Hindlimb muscle (tissue), 1 donor: ENCODE measurements at regions not wholly inside any gene's neighbourhood (a gene's known extent, or its start where the extent isn't known, plus 50 kb on each side); places are given as distances from the start of the nearest gene placed in this dataset.
A peak's percentile ranks its signal among the peaks of the same experiment; 100 is the strongest.
"Not testable (repeated sequence)": the region's sequence is repeated elsewhere in the genome, so short reads cannot be mapped to it uniquely, and the experiment has no call there.

Experiments
- DNase-seq: peaks from one replicate; pipeline ENCODE4 v3.0.0-alpha.2; 2013

DNA sequence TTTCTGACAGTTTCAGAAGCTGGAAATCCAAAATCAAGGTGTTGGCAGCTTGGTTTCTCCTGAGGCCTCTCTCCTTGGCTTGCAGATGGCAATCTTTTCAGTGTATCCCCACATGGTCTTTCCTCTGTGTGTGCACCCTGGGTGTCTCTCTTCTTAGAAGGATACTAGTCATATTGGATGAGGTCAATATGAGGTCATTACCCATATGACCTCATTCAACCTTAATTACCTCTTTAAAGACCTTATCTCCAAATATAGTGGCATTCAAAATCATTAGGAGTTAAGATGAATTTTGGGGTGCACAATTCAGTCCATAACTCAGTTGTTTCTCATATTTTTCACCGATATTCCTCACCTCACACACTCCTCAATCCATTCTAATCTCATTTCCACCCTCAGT, 92.4 kb upstream of the TGM3 start:
- no peak for DNase-seq

DNA sequence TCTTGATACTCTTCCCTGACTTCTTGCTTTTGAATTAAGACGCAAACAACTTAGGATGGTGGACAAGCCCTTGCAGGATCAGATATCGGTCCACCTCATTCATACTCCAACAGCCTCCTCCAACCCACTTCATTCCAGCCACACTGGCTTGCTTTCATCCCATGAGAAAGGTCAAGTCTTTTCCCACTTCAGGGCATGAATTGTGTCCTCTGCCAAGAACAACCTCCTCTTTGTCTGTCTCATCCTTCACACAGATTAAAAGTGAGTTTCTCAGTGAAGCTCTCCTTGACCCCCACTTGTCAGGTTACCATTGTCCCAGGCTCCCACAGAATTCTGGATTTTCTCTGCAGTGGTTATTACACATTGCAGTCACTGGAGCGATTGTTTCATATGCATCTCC, 91.8 kb upstream of the TGM3 start:
- DNase-seq = no peak

DNA sequence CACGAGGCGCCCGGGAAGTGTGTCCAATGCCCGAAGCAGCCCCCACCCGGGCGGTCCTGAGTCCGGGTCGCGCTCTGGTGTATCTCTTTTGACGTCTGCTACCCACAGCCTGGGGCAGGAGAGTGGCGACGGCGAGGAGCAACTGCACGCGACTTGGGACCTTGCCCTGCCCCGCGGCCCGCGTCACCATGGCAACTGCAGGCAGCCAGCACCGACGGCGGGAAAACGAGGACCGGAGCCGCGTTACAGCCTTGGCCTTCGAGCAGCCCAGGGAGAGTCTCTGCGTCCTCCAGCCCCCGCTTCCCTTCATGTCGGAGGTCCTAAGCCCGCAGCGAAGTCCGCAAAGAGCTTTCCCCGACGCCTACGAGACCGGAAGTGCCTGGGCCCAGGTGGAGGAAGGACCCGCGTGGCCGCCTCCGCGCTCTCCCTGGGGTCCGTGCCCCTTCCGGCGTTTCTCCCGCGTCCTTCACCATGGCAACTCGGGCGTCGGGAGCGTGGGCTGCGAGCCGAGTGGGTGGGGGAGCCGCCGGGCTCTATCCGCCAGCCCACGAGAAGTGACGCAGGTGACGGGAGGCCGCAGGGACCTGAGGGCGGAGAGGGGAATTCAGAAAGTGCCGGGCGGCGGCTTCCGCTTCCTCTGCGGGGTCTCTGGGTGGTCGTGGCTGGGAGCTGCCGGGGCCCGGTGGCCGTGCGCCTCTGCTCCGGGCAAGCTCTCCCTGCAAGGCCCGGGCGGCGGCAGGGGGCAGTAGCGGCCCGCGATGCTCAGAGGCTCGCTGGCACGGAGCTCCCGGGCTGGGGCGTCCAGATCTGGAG, 88.6 kb upstream of the TGM3 start:
- peak; percentile 77 for DNase-seq

DNA sequence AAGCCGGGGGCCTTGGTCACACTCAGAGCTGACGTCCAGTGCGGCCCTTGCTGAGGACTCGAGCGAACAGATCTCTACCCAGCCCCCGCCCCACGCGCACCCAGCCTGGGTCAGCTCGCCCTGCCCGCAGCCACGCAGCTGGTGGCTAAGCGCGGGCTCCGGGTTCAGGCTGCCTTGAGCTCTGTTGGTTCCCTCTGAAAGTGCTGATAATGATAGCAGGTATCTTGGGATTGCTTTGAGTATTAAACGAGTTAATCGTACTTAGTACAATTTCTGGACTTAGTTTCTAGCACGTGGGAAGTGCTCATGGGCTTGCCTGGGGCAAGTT, 88.1 kb upstream of the TGM3 start:
- DNase-seq = no peak

DNA sequence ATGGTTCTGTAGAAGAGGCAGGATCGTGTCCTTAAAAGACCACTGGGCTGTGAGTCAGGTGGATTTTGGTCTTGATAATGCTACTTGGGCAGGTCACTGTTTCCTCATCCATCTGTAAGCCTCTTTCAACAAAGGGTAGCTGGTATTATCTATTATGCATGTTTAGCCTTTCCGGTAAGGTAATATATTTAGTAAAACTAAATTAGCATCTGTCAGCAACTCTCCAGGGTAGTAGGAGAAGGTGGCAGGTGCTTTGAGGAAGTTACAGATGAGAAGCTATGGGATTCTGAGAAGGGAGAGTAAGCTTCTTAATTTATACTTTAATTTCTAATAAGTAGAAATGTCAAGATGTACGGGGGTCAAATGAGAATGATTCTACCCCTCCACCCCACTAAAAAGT, 86.9 kb upstream of the TGM3 start:
- no peak for DNase-seq

DNA sequence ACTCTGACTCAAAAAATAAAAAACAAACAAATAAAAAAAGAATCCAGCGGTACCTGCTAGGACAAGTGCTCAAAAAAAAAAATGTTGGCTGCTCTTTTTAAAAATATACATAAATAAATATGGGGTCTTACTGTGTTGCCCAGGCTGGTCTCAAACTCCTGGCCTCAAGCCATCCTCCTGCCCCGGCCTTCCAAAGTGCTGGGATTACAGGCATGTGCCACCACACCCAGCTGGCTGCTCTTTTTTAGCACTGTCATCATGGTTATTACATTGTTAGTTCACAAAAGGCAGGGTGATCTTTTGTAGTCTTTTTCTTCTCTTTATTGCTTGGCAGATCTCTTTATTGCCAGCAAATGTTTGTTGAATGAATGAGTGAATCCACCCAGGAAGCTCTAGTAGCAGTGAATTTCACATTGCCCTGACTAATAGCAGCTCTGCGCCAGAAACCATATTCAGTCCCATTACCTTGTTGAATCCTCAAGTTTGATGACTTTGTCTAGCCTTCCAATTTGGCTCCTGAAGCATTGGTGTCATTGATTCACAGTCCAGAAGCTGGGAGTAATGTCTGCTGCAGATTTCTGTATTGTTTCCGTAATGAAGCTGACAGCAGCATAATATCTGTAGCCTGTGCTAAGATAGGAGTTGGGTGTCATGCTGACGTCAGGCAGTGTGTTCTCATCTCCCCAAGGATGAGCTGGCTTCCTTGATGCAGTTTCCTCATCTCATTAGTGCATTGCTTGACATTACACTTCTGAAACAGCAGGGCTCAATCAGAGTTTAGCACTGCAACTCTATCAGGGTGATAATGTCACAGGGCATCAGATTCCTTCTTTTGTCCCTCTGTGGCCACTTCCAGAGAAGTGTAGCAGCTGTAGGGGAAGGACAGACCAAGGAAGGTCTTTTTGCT, 84.9 kb upstream of the TGM3 start:
- DNase-seq = peak; percentile 33

DNA sequence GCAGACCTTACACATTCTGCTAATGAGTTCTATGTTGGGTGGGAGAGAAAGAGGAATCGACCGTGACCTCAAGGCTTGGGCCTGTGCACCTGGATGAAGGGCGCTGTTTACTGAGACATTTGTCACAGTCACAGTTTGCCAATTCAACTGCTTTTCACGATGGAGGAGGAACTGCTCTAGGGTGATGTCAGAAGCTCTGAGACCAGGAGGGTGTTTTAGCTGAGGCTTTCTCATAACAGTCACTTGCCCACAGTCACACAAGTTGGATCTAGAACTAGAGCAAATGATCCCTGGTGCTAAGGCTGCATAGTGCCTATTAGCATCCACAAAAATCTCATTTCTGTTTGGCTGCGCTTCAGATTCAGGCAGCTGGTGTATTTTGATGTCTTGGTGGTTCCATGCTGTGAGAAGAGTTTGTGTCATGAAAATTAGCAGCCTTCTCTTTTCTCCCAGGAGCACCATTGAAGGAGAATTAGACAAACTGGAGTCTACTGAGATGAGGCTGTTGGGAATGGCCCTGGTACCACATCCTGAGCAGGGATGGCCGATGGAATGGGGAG, 83.3 kb upstream of the TGM3 start:
- no peak for DNase-seq

DNA sequence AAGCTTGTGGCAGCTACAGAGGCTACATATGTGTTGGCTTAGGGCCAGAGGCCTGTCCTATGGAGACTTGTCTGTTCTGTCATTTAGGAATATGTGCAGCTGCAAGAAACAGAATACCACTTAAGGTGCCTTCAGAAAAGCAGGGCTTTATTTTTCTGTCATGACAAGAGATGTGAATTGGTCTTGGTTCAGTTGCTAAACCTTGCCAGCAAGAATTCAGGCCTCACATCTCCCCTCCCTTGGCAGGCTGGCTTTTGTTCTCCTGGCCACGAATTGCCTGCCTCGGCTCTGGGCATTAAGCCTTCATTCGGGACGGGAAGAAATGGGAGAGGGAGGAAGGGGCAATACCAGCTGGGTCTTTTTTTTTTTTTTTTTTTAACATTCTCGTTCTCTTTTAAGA, 82.4 kb upstream of the TGM3 start:
- no peak for DNase-seq

DNA sequence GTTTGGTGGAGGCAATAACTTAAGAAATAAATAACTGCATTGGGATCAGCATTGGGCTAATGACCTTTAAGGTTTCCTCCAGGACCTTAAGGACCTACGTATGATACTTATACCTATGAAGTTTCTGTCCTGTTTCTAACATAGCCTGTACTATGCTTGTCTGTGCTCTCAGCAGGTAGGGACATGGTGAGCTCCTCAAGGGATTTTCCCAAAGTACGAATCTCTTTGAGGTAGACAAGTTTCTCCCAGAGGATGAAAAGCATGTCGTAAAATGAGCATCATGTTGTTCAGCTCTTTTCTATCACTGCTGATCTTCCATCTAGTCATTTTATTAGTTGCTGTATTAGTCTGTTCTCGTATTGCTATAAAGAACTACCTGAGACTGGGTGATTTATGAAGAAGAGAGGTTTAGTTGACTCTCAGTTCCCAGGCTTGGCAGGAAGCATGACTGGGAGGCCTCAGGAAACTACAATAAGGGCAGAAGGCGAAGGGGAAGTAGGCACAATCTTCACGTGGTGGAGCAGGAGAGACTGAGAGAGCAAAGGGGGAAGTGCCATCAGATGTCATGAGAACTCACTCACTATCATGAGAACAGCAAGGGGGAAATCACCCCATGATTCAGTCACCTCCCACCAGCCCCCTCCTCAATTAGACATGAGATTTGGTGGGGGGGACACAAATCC, 77.8 kb upstream of the TGM3 start:
- DNase-seq = no peak

DNA sequence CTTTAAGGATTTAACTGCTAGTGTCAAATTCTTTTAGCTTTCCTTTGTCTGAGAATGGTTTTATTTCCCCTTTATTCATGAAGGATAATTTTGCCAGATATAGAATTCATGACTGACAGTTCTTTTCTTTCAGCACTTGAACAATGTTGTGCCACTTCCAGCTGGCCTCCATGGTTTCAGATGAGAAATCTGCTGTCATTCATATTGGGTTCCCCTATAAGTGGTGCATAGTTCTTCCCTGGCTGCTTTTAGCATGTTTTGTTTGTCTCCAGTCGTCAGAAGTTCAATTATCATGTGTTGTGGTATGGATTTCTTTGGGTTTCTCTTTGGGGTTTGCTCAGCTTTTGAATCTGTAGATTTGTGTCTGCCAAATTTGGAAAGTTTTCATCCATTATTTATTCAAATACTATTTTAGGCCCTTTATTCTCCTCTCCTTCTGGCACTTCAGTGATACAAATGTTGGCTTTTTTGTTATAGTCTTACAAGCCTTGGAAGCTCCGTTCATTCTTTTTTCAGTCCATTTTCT, 76.3 kb upstream of the TGM3 start:
- no peak for DNase-seq

DNA sequence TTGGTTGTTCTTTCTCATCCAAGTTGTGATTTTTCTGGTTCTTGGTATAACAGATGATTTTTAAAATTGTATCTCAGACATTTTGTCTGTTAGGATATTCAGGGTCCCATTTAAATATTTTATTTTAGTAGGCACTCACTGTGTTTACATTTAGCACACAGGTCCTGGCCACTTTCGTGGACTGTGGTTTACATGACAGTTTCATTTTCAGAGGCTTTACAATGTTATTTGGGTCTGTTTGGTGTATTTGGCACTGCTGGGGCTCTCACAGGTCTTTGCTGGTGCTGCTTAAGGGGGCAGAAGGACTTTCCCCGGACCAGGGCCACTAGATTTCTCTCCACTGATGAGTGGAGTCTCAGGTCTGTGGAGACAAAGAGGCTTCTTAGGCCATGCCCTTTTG, 75.5 kb upstream of the TGM3 start:
- no peak for DNase-seq

DNA sequence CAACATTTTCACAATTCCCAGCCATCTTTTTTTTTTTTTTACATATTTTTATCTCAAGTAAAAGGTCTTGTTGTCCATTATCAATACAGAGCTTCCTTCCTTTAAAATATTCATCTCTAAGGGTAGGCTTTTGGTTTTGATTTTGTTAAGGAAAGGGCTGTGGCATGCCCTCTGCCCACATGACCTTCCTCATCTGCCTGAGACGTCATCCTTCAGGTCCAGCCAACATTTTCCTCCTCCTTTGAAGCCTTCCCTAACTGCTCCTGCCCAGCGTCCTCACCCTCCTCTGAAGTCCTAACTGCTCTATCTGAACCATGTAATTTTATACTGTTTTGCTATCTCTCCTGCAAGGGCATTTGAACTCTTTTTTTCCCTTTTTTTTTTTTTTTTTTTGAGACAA, 73.9 kb upstream of the TGM3 start:
- no peak for DNase-seq

DNA sequence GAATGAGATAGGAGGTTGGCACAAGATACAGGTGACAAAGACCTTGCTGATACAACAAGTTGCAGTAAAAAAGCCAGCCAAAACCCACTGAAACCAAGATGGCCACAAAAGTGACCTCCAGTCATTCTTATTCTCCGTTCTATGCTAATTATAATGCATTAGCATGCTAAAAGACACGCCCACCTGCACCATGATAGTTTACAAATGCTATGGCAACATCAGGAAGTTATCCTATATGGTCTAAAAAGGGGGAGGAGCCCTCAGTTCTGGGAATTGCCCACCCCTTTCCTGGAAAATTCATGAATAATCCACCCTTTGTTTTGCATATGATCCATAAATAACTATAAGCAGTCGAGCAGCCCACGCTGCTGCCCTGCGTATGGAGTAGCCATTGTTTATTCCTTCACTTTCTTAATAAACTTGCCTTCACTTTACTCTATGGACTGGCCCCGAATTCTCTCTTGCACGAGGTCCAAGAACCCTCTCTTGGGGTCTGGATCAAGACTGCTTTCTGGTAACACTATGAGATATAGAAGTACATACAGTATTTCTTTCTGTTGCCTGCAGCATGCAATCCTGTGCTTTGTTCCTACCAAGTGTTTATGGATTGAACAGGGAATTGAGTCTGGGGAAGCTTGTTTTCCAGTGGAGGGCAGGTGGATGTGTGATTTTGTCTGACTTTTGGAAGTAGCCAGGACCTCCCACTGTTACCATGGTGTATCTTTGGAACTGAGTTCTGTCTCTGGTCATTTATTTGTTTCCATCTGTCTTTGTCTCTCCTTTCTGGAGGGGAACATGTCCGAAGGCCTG, 72.0 kb upstream of the TGM3 start:
- no peak for DNase-seq

DNA sequence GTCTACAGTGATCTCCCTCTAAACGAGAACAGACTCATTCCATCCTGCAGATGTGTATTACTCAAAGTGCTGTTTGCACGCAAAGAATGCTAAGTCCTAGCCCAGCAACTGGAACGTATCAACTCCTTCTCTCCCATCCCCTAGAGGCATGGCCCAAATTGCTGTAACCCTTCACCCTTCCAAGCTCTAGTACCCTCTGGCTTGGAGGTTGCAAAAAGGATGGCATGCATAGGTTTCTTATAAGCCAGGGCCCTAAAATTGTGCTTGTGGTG, 71.5 kb upstream of the TGM3 start:
- no peak for DNase-seq

DNA sequence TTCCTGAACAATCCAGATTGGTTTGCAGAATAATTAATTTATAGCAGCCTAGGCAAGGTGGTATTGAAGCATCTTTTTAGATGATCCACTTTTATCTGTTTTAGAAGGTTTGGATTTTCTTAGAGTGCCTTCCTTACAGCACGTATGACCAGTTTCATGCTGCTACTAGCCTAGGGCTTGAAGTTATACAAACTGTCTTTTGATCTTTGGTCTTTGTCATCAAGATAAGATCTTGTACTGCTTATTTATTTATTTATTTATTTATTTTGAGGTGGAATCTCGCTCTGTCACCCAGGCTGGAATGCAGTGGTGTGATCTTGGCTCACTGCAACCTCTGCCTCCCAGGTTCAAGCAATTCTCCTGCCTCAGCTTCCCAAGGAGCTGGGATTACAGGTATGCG, 68.5 kb upstream of the TGM3 start:
- DNase-seq = not testable (repeated sequence)

DNA sequence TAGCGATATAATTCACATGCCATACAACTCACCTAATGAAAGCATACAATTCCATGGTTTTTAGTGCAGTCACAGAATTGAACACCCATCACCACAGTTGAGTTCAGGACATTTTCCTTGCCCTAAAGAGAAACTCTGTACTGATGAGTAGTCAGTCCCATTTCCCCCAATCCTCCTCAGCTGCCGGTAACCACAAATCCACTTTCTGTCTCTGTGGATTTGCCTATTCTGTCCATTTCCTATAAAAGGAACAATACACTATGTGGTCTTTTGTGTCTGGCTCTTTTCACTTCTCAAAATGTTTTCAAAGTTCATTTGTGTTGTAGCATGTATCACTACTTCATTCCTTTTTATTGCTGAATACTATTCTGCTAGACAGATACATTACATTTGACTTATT, 67.9 kb upstream of the TGM3 start:
- no peak for DNase-seq

DNA sequence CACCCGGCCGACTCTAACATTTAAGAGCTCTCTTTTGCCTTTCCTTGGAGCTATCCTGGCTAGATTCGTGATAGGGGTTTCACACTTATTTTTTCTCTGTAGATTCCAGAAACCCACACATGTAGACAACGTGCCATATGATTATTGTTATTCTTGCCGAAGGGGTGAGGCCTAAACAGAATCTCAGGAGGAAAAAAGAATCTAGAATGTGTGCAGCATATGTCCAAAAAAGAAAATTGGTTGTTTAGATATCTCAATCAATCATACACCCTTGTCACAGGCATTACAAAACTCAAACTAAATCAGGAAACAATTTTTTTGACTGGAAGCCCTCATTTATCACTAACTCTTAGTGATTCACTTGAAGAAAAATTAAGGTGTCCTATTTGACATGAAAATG, 66.9 kb upstream of the TGM3 start:
- no peak for DNase-seq

DNA sequence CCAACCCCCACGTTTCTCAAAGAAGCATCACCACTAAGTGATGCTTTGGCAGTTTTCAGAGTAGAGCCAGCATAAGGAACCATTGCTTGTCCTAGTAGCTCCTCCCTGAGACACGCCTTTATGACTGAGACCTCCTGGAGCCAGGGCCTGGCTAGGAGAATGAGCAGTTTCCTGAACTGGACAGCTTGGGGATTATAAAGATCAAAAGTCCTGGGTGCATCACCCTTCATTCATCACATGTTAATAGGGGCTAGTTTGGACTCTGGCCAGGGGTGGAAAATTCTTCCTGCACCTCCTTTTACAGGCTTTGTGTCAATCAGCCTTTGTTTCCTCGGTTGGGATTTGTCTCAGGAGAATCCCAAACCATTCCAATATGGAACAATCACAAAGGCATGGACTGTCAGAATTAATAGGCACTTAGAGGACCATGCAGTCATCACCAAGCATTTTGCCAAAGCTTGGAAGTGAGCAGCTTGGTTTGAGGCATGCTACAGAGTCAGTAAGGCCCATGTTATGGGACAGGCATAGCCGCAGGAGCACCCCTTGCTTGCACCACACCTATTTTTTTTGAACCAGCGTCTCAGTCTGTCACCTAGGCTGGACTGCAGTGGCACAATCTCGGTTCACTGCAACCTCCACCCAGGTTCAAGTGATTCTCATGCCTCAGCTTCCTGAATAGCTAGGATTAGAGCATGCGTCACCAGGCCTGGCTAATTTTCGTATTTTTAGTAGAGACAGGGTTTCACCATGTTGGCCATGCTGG, 64.9 kb upstream of the TGM3 start:
- DNase-seq = no peak

DNA sequence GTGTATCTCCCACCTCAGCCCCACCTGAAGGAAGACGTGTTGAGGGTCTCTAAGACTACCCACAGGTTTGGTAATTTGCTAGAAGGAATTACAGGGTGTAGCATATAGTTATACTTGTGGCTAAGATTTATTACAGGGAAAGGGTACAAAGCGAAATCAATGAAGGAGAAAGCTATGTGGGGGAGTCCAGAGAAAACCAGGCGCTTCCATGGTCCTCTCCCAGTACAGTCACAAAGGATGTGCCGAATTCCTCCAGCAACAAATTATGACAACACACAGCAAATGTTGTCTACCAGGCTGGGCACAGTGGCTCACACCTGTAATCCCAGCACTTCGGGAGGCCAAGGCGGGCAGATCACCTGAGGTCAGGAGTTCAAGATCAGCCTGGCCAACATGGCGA, 64.1 kb upstream of the TGM3 start:
- DNase-seq = no peak

DNA sequence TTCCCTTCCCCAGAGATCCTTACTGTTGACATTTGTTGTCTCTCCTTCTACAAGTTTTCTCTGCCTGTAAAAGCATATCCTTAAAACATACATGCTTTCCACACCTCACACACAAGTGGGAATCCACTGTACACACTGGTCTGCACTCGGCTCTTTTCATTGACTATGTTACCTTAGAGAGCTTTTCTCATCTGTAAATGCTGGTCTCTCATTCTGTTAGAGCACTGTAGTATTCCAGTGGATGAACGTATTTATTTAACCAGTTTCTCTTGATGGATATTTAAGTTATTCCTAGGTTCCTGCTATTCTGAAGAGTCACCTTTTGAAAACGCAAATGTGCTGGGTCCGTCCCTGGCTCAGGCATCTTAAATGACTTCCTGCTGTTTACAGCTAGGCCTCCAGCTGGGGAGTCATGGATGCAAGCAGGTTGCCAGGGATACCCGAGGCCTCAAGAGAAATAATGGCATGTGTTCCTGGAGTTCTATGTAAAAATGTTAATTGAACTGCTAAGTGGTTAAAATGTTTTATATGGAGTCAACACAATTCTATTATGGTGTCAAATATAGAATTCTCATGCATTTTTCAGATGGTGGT, 61.1 kb upstream of the TGM3 start:
- DNase-seq = no peak

DNA sequence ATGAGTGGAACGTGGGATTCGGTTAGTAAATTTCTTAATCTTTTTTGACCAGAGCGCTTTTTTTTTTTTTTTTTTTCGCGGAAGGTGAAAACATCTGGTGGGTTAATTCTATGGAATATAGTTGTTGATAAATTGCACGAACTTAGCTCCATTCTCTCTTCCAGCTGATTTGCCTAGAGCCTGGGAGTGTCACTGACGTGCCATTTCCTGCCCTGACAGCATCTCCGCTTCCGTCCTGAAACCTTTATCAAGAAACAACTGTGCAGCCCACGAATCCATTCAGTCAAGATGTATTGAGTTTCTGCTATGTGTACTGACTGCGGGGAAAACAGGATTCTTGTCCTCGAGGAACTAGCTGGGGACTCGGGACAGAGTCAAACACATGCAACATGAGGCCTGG, 59.5 kb upstream of the TGM3 start:
- DNase-seq = no peak
